Activated CD4-positive, alpha-beta memory T cell treated with anti-CD3 and anti-CD28 coated beads, Interleukin-2, amount 10 ng/mL, durations not matched to agents 7 days and 5 days (primary cell): ENCODE measurements at regions not wholly inside any gene's neighbourhood (a gene's known extent, or its start where the extent isn't known, plus 50 kb on each side); places are given as distances from the start of the nearest gene placed in this dataset.

ENCODE experiments used
- CTCF ChIA-PET: fragments of 350-600 bp; sonication (Branson Sonifier 250); formaldehyde crosslinking; loops from one replicate; lab custom pipeline; 2021; ENCODE audit warnings: antibody characterized with exemption, inconsistent platforms; lab: Charles Lee
- POLR2A ChIA-PET: fragments of 350-600 bp; sonication (Branson Sonifier 250); formaldehyde crosslinking; loops from one replicate; lab custom pipeline; 2021; ENCODE audit warnings: antibody characterized with exemption; lab: Charles Lee
- DNase-seq: peaks from one replicate; pipeline ENCODE4 v3.0.0-alpha.2; 2020
- H3K27ac Mint-ChIP-seq: one replicate; pipeline ENCODE4 v1.8.0; 2021; ENCODE audit warnings: mild to moderate bottlenecking, mixed read lengths
- H3K27me3 Mint-ChIP-seq: one replicate; pipeline ENCODE4 v1.8.0; 2021; ENCODE audit warnings: mixed read lengths
- H3K36me3 Mint-ChIP-seq: one replicate; pipeline ENCODE4 v1.8.0; 2021; ENCODE audit warnings: low read depth, mixed read lengths
- H3K4me1 Mint-ChIP-seq: one replicate; pipeline ENCODE4 v1.8.0; 2021; ENCODE audit warnings: mixed read lengths
- H3K4me3 Mint-ChIP-seq: one replicate; pipeline ENCODE4 v1.8.0; 2021; ENCODE audit warnings: mild to moderate bottlenecking, mixed read lengths
- H3K9me3 Mint-ChIP-seq: one replicate; pipeline ENCODE4 v1.8.0; 2021; ENCODE audit warnings: mixed read lengths

- no peak overlapping the region for H3K27ac Mint-ChIP-seq
- no peak for DNase-seq
- H3K4me3 Mint-ChIP-seq, result no peak overlapping the region
- H3K36me3 Mint-ChIP-seq, result no peaks in the 10 kb centered on the region
- no peaks in the 10 kb centered on the region for H3K4me1 Mint-ChIP-seq
- no peaks in the 10 kb centered on the region for H3K27me3 Mint-ChIP-seq
- peaks cover 4% of the 10 kb centered on the region for H3K9me3 Mint-ChIP-seq
- CTCF ChIA-PET, result no interaction called here
- POLR2A ChIA-PET, result no interaction called here
Observed at GRCh38 chr12:18008642-18009041, 81.4 kb downstream of the RERGL start.

- Mint-ChIP-seq H3K36me3 (no peaks in the 10 kb centered on the region), H3K9me3 (peaks cover 19% of the 10 kb centered on the region), H3K27ac (no peak overlapping the region), H3K4me1 (no peaks in the 10 kb centered on the region), H3K27me3 (no peaks in the 10 kb centered on the region), H3K4me3 (no peak overlapping the region)
- DNase-seq, result no peak
- ChIA-PET POLR2A (no interaction called here), CTCF (no interaction called here)
Observed at GRCh38 chr12:17999174-17999801, 90.7 kb downstream of the RERGL start.

GRCh38 chr12:17992002-17992656, 97.9 kb downstream of the RERGL start:
- no peak overlapping the region for H3K4me3 Mint-ChIP-seq
- no peak for DNase-seq
- no peaks in the 10 kb centered on the region for H3K27me3 Mint-ChIP-seq
- no peaks in the 10 kb centered on the region for H3K9me3 Mint-ChIP-seq
- ChIA-PET CTCF (interaction anchor here (1.3 to 1.8 kb wide), 3 partner anchors 10 to 16 kb away, joined by 3 to 6 read pairs (median 3); no protein-coding TSS in a partner anchor), POLR2A (no interaction called here)
- H3K27ac Mint-ChIP-seq, result no peak overlapping the region
- no peaks in the 10 kb centered on the region for H3K36me3 Mint-ChIP-seq
- no peaks in the 10 kb centered on the region for H3K4me1 Mint-ChIP-seq

GRCh38 chr12:17982556-17982955, 107.4 kb downstream of the RERGL start:
- POLR2A ChIA-PET, result no interaction called here
- H3K27me3 Mint-ChIP-seq, result no peaks in the 10 kb centered on the region
- no peak overlapping the region for H3K4me3 Mint-ChIP-seq
- no peaks in the 10 kb centered on the region for H3K9me3 Mint-ChIP-seq
- H3K4me1 Mint-ChIP-seq, result no peaks in the 10 kb centered on the region
- DNase-seq, result no peak
- CTCF ChIA-PET, result no interaction called here
- H3K27ac Mint-ChIP-seq, result no peak overlapping the region
- no peaks in the 10 kb centered on the region for H3K36me3 Mint-ChIP-seq

DNA sequence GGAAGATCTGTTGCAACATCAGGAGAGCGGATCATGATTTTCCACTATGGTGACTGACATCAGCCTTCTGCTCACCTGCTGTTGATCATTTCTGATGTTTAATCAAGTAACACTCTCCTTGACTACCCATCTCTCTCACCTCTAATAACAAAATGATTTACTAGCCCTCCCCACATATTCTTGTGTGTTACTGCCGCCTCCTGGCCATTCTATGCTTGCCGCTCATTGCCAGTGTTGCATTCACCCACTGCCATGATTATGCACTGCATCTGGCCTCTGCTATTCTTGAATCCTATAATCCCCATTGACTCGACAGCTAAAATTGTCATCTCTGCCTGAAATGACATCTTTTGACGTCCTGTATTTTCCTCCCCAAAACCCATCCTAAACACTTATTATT, 113.8 kb downstream of the RERGL start:
- Mint-ChIP-seq H3K27ac (no peak overlapping the region), H3K4me1 (no peaks in the 10 kb centered on the region), H3K36me3 (no peaks in the 10 kb centered on the region), H3K9me3 (peaks cover 4% of the 10 kb centered on the region), H3K4me3 (no peak overlapping the region), H3K27me3 (no peaks in the 10 kb centered on the region)
- DNase-seq, result no peak
- CTCF ChIA-PET, result interaction anchor here (1.2 kb wide), 1 partner anchor 15 kb away, joined by 3 read pairs; no protein-coding TSS in a partner anchor
- POLR2A ChIA-PET, result no interaction called here

DNA sequence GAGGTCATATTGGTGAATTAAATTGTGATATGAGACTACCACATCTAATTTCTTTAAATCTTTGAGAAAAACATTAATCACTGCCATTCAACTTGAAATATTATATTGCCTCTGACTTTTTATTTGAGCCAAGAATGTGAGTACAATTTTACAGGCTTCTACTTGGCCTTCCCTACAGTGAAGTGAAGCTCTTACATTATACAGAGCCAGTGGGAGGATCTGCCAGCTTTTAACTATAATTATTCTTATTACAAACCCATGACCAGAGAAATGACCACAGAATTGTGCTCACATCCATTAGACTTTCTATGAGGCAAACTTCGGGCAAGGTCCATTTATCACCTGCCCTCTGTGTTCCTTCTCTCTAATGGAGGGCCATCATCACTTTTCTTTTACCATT, 114.2 kb downstream of the RERGL start:
- ChIA-PET POLR2A (no interaction called here), CTCF (interaction anchor here (1.2 kb wide), 1 partner anchor 16 kb away, joined by 3 read pairs; no protein-coding TSS in a partner anchor)
- Mint-ChIP-seq H3K36me3 (no peaks in the 10 kb centered on the region), H3K27me3 (no peaks in the 10 kb centered on the region), H3K4me3 (no peak overlapping the region), H3K4me1 (no peaks in the 10 kb centered on the region), H3K9me3 (peaks cover 4% of the 10 kb centered on the region), H3K27ac (no peak overlapping the region)
- DNase-seq, result no peak

GRCh38 chr12:17975239-17975638, 114.8 kb downstream of the RERGL start:
- CTCF ChIA-PET, result interaction anchor here (1.2 kb wide), 1 partner anchor 16 kb away, joined by 3 read pairs; no protein-coding TSS in a partner anchor
- POLR2A ChIA-PET, result no interaction called here
- DNase-seq, result no peak
- Mint-ChIP-seq H3K27me3 (no peaks in the 10 kb centered on the region), H3K36me3 (no peaks in the 10 kb centered on the region), H3K9me3 (peaks cover 4% of the 10 kb centered on the region), H3K4me1 (no peaks in the 10 kb centered on the region), H3K27ac (no peak overlapping the region), H3K4me3 (no peak overlapping the region)

DNA sequence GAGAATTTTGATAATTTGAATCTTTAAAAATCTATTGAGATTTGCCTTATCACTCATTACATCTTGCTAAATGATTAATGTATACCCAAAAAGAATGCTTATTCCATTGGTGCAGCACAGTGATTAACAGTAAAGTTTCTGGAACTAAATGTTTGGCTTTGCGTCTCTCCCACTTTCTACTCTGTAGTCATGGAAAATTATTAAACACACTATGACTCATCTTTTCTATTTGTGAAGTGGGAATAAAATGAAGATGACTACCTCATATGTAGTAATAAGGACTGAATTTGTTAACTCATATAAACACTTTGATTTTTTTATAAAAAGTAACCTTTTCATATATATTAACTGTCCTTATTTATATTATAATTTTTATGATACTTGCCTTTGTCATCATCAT, 118.1 kb downstream of the RERGL start:
- Mint-ChIP-seq H3K9me3 (peaks cover 13% of the 10 kb centered on the region), H3K27ac (no peak overlapping the region), H3K4me1 (no peaks in the 10 kb centered on the region), H3K36me3 (no peaks in the 10 kb centered on the region), H3K4me3 (no peak overlapping the region), H3K27me3 (no peaks in the 10 kb centered on the region)
- CTCF ChIA-PET, result no interaction called here
- DNase-seq, result no peak
- POLR2A ChIA-PET, result no interaction called here

- H3K4me1 Mint-ChIP-seq, result no peaks in the 10 kb centered on the region
- H3K27ac Mint-ChIP-seq, result no peak overlapping the region
- H3K9me3 Mint-ChIP-seq, result peaks cover 7% of the 10 kb centered on the region
- H3K27me3 Mint-ChIP-seq, result no peaks in the 10 kb centered on the region
- ChIA-PET CTCF (no interaction called here), POLR2A (no interaction called here)
- H3K36me3 Mint-ChIP-seq, result no peaks in the 10 kb centered on the region
- DNase-seq, result no peak
- no peak overlapping the region for H3K4me3 Mint-ChIP-seq
Observed at GRCh38 chr12:17954788-17955187, 135.2 kb downstream of the RERGL start.

GRCh38 chr12:17950898-17951297, 139.1 kb downstream of the RERGL start:
- DNase-seq, result no peak
- POLR2A ChIA-PET, result no interaction called here
- CTCF ChIA-PET, result no interaction called here
- no peaks in the 10 kb centered on the region for H3K27me3 Mint-ChIP-seq
- no peak overlapping the region for H3K27ac Mint-ChIP-seq
- no peaks in the 10 kb centered on the region for H3K36me3 Mint-ChIP-seq
- H3K9me3 Mint-ChIP-seq, result peaks cover 9% of the 10 kb centered on the region
- no peaks in the 10 kb centered on the region for H3K4me1 Mint-ChIP-seq
- H3K4me3 Mint-ChIP-seq, result no peak overlapping the region

GRCh38 chr12:17949558-17950141, 140.3 kb downstream of the RERGL start:
- ChIA-PET CTCF (no interaction called here), POLR2A (no interaction called here)
- no peak for DNase-seq
- Mint-ChIP-seq H3K27ac (no peak overlapping the region), H3K27me3 (no peaks in the 10 kb centered on the region), H3K4me1 (no peaks in the 10 kb centered on the region), H3K9me3 (peaks cover 9% of the 10 kb centered on the region), H3K36me3 (no peaks in the 10 kb centered on the region), H3K4me3 (no peak overlapping the region)

- Mint-ChIP-seq H3K9me3 (peaks cover 7% of the 10 kb centered on the region), H3K4me3 (no peak overlapping the region), H3K36me3 (no peaks in the 10 kb centered on the region), H3K4me1 (no peaks in the 10 kb centered on the region), H3K27ac (no peak overlapping the region), H3K27me3 (no peaks in the 10 kb centered on the region)
- ChIA-PET POLR2A (no interaction called here), CTCF (no interaction called here)
- DNase-seq, result no peak
Observed at GRCh38 chr12:17928708-17929366, 161.2 kb downstream of the RERGL start.

- no peaks in the 10 kb centered on the region for H3K27me3 Mint-ChIP-seq
- no peak overlapping the region for H3K4me3 Mint-ChIP-seq
- no peaks in the 10 kb centered on the region for H3K36me3 Mint-ChIP-seq
- ChIA-PET CTCF (no interaction called here), POLR2A (no interaction called here)
- H3K27ac Mint-ChIP-seq, result no peak overlapping the region
- peaks cover 12% of the 10 kb centered on the region for H3K9me3 Mint-ChIP-seq
- DNase-seq, result no peak
- no peaks in the 10 kb centered on the region for H3K4me1 Mint-ChIP-seq
Observed at GRCh38 chr12:17918013-17918412, 172.0 kb downstream of the RERGL start.
